NCI-H2196 (cell line): ENCODE measurements at regions not wholly inside any gene's neighbourhood (a gene's known extent, or its start where the extent isn't known, plus 50 kb on each side); places are given as distances from the start of the nearest gene placed in this dataset.

Experiments used
- DNase-seq: peaks from one replicate; lab custom pipeline; 2025; ENCODE audit not compliant: unreplicated experiment; lab: John Stamatoyannopoulos, UW

DNA sequence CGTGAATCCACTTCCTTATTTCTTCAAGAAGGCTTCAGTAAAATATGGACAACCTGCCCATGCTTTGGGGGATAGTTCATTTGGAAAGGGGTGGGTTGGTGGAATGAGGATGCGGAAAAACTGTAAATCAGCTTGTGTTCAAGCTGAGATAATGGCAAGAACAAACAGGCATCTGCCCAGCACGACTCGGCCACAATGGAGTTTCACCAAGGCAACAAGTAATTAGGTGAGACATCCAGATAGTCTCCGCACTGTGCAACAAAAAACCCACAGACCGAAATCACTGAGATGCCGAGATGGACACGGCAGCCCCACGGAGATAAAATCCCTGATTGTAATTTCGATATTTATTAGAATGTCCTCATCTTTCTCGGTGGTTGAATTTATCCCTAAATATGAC is 455.2 kb downstream of the AJAP1 start:
- no peak for DNase-seq

DNA sequence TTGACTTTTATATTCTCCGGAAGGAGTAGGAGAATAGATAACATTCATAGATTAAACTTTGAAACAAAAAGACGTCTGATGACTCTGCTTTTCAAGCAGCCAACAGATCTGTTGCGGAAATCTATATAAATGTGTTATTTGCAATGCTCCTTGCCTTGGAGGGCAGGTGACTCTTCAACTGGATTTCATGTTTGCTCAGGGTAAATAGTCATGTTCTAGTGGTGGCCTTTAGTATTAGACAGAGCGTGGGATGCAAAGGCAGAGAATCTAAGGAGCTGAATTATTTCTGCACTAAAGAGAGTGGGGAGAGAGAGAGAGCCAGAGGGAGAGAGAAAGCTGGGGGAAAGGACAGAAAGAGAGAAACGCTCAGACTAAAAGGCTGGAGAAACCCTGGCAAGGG is 454.3 kb downstream of the AJAP1 start:
- DNase-seq, result peak; percentile 44

DNA sequence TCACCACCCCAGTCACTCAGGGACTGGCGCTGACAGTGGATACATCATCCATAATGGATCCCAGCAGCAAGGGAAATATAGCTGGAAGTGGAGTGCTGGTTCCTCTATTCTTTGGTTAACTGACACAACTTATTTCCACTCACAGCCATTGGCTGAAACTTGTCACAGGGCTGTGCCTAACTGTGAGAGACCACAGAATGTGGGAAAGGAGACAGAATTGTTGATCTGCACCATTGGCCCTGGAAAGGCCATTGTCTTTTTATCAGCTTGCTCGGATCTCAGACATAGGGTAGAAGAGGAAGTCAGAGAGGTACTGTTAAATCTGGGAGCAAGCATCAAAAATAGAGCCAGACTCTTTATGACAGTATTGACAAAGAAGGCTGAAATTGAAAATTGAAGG is 451.3 kb downstream of the AJAP1 start:
- DNase-seq, result no peak

DNA sequence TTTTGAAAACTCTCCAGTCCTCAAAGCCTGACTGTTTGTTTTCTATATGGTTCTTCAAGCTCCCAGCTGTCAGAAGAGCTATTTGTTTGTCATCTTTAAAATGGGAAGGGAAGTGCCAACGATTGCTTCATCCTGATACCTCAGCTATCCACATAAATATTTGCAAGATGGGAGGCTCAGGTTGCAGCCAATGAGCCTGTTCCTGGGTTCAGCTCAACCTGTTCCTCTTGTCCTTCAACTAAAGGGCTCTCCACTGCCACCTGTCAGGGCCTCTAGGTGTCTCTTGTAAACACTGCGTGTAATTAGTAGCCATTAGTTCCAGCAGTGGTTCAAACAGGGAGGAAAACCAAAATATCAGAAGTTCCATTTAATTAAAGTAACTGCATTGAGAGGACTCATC is 445.1 kb downstream of the AJAP1 start:
- DNase-seq, result peak; percentile 87

DNA sequence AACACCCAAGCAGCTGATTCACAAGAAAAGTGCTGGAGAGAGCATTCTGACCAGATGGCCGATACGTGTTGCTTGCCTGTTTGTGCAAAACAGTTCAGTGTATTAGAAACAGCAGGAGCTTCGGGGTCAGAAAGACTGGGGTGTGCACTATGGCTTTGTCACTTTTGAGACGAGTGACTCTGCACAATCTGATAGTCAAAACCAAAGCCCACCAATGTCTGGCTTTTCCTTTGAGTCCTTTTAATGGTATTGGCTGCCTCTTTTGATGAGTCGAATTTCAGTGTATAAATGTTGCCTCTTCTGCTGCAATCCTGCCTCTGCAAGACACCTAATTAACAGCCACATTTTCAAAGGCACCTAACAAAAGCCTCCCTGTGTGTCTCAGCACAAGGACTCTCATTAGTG is 444.6 kb downstream of the AJAP1 start:
- peak; percentile 26 for DNase-seq

DNA sequence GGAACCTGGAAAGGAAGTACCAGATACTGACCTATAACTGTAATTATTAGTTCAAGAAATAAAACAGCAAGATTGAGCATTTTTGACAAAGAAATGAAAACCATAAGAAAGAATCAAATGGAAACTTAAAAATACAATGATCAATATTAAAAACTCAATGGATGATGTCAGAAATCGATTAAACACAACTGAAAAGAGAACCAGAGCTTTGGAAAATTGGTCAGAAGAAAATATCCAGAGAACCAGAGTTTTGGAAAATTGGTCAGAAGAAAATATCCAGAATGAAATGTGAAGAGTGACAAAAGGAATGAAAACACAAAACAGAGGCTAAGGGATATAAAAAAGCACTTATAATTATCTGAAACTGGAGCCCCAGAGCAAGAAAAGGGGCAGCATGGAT is 438.6 kb downstream of the AJAP1 start:
- no peak for DNase-seq

DNA sequence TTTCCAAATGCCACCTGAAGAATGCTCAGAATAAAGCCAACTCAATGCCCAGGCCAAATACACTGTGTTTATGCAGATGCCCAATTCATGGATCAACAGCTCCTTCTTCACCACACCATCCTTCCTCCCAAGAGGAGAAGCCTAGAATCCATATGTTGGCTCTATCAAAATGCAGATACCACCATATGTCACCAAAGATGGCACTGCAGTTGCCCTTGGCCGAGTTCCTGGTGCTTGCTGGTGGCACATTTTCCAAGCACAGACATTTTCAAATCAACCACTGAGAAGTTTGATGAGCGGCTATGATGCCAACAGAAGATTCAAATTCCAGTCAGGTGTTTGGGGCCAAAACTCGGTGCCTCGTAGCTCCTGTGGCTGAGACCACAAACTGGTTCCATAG is 430.3 kb downstream of the AJAP1 start:
- no peak for DNase-seq

DNA sequence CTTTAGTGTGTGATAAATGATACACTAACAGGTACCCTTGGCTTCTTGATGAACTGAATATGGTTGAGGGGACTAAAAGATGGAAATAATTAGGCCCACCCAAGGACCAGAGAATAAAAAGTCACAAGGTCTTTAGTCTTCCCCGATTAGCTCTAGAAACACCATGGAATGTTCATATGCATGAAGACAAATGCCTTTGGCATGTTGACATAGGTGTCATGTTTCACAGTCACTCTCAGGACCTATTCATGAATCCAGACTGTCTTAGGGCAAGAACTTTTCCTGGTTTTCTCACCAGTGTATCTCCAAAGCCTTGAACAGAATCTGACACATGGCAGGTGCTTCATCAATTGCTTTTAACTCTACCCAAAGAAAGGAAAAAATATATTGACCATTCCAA is 412.8 kb downstream of the AJAP1 start:
- DNase-seq, result peak; percentile 20

DNA sequence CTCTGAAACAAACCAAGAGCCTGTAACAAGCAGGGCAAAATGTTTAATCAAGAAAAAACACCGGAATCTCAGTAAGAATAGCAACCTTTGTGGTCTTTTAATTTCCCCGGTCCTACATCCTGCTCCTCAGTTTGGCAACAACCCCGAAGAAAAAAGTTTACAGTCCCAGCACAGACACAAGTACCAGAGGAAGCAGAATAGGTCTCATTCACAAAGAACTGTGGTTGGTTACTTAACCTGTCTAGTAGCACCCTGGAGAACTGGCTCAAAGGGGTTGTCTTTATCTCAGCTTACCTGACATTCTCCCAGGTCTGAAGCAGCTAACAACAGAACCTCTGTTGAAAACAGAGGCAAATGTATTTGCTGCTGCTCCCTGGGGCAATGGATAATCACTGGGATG is 399.3 kb downstream of the AJAP1 start:
- DNase-seq, result no peak

DNA sequence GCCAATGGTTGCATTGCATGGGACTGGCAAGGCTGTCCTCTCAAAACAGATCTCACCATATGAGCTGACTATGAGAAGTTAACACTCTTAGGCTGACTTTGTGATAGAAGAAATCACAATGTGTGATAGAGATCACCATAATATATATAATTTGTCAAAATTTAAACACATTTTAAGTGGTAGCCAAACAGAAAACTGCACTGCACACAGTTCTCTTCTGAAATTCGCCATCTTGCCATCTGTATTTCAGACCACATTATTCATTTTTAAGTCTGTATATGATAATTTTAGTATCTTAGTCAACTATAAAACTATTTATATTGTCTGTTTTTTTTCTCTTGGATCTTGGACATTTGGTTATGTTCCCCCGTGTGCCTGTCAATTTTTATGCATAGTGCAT is 374.7 kb downstream of the AJAP1 start:
- no peak for DNase-seq

DNA sequence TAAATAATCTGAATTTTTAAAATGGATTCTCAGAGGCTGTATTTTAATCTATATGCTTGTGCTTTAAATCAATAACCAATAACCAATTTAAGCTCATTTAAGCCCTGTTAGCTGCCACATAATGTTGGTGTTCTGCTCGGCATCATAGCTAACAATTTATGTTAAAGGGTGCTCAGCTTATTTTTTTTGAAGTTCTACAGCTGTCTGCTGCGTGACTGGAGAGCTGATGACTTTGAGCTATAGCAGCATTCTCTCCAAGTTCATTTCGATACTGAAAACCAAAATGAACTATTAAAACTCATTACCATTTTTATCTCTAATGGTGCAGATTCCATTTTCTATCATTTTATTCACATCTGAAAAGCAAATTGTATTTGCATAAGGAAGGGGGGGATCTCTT is 357.8 kb downstream of the AJAP1 start:
- no peak for DNase-seq

DNA sequence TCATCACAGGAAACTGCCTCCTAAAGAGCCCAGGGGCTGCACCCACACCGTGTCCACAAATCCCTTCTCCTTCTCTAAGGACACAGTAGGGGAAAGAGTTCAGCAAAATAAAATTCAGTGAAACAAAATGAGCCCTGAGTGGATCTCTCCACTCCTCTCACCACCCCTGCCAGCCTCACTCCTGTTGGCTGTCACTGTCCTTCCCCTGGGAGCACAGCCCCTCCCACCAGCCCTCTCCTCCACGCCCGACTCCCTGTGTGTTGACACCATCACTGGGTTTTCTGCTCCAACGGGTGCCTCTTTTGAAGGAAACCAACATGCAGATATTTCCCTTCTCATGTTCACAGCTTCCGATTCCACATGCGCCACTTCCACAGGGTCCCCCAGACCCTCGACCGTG is 356.2 kb downstream of the AJAP1 start:
- DNase-seq, result no peak

DNA sequence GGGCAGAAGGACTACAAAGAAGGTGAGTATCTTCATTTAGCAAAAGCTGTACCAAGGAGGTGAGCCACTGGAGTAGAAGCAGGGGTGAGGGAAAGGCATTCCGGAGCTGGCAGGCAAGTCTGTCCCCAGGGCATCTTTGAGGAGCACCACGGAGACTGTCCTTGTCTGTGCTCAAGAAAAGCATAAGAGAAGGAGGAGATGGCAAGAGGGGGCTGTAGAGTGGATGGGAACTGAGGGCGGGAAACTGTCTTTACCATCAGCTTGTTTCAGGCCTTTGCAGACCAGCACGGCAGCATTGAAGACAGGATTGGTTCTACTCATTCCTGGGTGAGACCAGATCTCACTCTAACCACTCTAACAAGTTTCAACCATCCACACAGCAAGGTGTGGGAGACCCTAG is 355.8 kb downstream of the AJAP1 start:
- DNase-seq, result no peak

DNA sequence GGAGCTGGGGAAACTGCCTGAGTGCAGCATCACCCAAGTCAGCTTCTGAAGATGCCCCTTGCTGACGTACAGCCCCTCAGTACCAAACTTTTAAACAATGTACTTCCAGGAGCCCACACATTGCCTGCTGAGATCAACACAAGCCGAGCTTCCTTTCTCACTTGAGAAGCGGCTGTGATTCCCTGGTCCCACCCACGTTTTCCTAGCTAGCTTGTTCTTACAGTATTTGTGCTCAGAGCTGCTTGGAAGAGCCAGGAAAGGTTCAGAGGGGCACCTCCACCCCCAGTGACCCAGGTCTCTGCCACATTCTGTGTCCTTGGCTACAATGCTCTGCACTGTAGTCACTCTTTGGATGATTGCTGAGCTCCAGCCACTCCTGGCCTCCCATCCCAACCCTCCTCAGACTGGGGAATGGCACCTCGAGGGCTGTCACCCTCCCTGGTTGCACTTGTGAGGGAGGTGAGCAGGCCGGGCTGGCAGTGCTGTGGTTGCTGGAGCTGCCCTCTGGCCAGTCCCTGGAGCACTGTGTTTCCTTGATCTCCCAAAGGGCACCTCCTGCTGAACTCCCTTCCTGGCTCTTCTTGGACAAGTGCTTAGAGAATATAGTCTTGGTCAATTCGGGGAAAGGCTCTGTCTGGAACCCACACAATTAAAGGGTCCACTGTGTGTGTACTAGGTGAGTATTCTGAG is 355.1 kb downstream of the AJAP1 start:
- no peak for DNase-seq

DNA sequence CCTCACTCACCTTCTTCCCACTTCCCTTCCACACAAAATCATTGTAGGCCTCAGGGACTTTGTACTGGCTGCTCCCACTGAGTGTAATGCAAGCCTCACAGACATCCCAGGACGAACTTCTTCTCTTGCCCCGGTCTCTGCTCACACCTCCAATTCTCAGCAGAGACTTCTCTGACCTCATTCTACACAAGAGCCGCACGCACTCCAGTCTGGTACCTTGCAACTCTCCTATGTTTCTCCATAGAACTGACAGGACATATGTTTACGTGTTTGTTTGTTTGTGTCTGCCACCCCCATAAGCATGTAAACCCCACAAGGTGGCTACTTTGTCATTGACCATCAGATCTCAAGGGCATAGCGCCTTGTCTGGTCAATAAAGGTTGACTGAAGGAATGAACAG is 350.8 kb downstream of the AJAP1 start:
- DNase-seq, result no peak

DNA sequence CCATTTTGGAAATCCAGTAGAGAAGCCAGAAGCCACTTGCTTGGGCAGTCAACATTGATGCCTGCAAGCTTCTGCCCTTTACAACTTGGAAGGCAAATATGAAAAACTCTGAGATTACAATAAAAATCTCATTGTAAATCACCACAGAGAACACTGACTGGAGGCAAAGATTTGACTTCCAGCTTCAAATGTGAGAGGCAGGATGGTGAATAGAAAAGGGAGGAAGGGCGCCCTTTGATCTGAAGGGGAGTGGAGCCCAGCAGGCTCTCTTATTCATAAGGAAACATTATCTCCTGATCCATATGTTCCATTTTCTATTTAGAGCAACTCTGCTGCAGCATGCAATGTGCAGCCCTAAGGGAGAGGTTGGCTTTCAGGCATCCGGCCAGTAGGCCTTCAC is 348.3 kb downstream of the AJAP1 start:
- DNase-seq, result no peak

DNA sequence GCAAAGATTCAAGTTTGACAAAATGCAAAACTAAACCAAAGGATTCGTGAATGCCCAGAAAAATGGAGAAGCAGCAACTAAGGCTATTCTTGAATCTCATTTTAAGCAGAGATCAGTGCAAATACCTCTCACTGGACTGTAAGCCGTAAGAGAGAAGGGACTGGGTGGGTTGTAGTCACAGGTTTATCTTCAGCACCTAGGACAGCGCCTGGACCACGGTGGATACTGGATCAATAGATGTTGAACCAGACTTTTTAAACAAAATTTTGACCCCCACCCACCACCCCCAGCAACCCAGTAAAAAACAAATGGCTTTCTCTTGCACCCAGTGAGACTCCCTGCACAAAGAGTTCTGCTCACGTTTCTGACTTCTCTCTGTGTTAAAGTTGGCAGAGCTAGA is 347.1 kb downstream of the AJAP1 start:
- no peak for DNase-seq

DNA sequence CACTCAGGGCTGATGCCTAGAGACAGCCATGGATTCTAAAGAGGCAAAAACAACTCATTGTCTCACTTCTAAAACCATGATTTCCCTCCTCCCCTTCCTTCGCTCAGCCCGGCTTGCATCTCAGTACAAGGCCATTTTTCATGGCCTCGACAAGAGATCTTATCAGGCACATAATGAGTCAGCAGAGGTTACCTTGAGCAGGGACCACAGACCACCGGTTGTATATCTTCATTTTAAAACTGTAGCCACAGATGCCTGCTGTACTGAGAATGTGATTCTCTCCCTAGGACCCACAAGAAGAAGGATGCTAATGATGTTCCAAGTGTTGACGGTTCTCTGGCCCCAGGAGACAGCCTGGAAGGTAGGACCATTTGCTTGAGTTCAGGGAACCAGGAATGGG is 331.9 kb downstream of the AJAP1 start:
- no peak for DNase-seq

DNA sequence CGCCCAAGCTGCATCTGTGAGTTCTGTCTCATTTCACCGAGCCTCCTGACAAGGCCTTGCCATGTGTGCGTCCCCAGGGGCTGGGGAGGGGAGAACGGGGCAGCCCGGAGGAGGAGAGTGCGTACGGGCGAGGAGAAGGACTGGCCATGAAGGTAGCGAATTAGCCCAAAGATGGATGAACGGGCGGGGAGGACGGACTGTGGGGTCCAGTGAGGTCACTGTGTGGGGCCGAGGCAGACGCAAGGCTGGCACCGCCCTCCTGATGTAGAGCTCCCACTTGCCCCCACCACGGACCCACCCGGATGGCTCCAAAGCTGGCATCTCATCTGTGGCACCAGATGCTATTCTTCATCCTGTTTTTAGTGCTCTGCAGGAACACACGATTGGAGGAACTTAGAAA is 330.4 kb downstream of the AJAP1 start:
- DNase-seq, result no peak

DNA sequence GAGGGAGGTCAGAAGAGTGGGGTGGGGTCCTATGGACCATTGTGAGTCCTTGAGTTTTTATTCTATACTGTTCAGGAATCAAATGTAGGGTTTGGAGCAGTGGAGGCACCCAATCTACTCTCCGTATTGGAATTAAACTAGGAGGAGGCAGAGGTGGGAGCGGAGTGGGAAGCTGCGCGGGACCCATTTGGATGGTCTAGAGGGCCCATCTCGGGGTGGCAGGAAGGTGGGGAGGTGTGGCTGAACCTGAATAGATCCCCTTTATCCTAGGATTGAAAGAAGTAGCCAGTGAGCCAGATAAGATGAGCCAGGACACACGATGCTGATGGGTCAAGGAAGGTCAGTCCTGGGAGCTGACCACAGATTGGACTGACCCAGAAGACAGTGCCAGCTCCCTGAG is 325.8 kb downstream of the AJAP1 start:
- DNase-seq, result no peak

DNA sequence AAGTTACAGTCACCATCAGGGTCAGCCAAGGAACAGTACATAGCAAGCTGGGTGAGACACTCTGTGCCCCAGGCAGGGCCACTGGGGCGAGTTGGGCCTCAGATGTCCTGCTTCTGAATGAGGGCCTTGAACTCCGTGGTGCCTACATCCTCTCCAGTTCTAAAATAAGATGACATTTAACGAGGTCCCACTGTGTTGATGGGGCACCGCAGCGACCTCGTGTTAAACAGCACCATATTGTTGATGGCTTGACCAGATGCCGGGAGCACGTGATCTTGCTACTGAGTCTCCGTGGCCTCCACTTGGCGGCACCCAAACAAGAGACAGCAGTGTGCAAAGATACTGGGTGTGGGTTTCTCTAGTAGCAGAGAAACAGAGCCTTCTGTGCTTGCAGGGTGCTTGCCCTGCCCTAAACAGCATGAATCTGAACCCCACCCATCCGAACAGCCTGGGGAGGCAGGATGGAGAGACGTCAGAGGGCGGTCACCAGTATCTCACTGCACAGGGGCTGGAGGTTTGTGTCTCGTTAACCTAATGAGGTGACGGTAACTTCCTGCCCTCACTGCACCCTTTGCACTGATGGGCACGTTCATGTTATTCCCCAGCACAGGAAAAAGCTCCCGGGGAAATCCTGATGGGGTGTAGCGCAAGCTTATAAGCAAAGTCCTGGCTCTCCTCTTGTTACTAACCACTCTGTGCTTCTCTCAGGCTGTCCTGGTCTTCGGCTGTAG is 324.4 kb downstream of the AJAP1 start:
- DNase-seq, result no peak

DNA sequence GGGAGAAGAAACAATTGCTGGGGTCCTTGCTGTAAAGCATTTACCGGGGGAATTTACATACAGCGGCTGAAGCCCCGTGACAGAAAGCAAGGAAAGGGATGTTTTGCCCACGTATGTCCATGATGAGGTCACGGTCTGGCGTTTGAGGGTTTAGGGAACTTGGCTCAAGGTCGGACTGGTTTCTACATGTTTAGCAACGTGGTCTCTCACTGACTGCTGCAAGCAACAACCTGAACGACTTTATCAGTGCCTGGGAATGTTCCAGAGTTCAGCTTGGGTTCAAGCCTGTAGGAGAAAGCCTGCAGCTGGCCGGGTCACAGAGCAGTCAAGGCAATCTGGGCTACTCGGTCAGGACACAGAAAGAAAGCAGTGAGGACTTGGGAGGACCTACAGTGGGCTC is 323.3 kb downstream of the AJAP1 start:
- DNase-seq, result no peak

DNA sequence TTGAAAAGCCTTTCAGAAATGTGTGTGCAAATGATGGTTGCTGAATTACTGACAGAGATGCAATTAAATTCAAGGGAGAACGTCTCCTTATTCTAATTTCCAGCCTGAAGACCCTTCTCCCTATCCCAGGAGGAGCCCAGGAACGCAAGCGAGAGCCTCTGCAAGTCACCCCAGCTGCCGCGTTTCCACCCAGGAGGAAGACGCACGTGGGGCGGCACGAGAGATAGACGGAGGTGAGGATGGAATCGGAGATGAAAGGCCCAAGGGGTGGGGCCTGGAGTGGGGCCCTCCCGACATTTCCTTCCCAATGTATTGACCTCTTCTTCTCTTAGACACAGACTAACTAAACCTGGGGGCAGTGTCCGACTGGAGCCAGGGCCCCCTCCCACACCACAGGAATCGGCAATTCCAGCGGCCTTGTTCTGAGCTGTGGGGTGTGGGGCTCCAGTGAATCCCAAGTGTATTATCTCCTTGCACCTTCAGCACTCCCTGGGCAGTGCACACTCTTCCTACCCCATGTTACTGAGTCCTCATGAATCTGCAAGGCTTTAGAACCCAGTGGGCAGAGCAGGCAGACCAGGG is 322.5 kb downstream of the AJAP1 start:
- no peak for DNase-seq
